ENCODE measurements at regions not wholly inside any gene's neighbourhood (a gene's known extent, or its start where the extent isn't known, plus 50 kb on each side); places are given as distances from the start of the nearest gene placed in this dataset.

GRCh38 chr6:120553353-120553752, 780.9 kb downstream of the TBC1D32 start (continued):
- TF ChIP-seq POLR2AphosphoS5 (IDR thresholded peaks at IDR 0.05; ENCODE audit: low read depth) = no peak
- TF ChIP-seq EZH2 (IDR thresholded peaks at IDR 0.05; ENCODE audit: low read depth, unreplicated experiment) = no peak
- TF ChIP-seq ZNF114 (CRISPR knock-in tag; IDR thresholded peaks at IDR 0.05) = no peak
- no peak for TF ChIP-seq CTCF (conservative IDR thresholded peaks at IDR 0.05; ENCODE audit: low read depth in 2 of 2)
- TF ChIP-seq NANOG (IDR thresholded peaks at IDR 0.05; ENCODE audit: borderline replicate concordance) = no peak

- Histone ChIP-seq H3F3A (replicated peaks; ENCODE audit: low read depth) (no peaks in the 10 kb centered on the region), H4K20me1 (replicated peaks; ENCODE audit: insufficient read depth) (no peaks in the 10 kb centered on the region), H2AFZ (no peak overlapping the region), H3K4me2 (no peak overlapping the region), H3K27me3 (ENCODE audit: insufficient read depth) (no peaks in the 10 kb centered on the region), H3K9me2 (ENCODE audit: insufficient read depth) (no peaks in the 10 kb centered on the region), H3K79me2 (replicated peaks; ENCODE audit: insufficient read depth) (no peaks in the 10 kb centered on the region), H3K27ac (ENCODE audit: low read depth) (no peak overlapping the region), H3K36me3 (ENCODE audit: insufficient read depth) (no peaks in the 10 kb centered on the region), H3K4me1 (ENCODE audit: insufficient read depth) (no peaks in the 10 kb centered on the region), H3K4me3 (no peak overlapping the region)
- Mint-ChIP-seq H3K4me1 (no peaks in the 10 kb centered on the region), H3K27ac (no peak overlapping the region), H3K27me3 (ENCODE audit: insufficient read depth, low read depth, poor library complexity) (no peaks in the 10 kb centered on the region), H3K4me3 (no peak overlapping the region), H3K9me3 (no peaks in the 10 kb centered on the region), H3K36me3 (ENCODE audit: low read depth) (no peaks in the 10 kb centered on the region)
- no peak for ATAC-seq
- no peak for DNase-seq (ENCODE audit: low spot score)
- TF ChIP-seq ZNF114 (CRISPR knock-in tag; IDR thresholded peaks at IDR 0.05) (no peak), CREB1 (CRISPR knock-in tag; IDR thresholded peaks at IDR 0.05; ENCODE audit: low read depth) (no peak), NANOG (IDR thresholded peaks at IDR 0.05; ENCODE audit: borderline replicate concordance) (no peak), ETS1 (IDR thresholded peaks at IDR 0.05) (no peak), EZH2phosphoT487 (IDR thresholded peaks at IDR 0.05; ENCODE audit: unreplicated experiment) (no peak), CTCF (conservative IDR thresholded peaks at IDR 0.05; ENCODE audit: low read depth in 2 of 2) (no peak), REST (IDR thresholded peaks at IDR 0.05; ENCODE audit: unreplicated experiment) (no peak), JUNB (IDR thresholded peaks at IDR 0.05; ENCODE audit: unreplicated experiment) (no peak)
Measured at GRCh38 chr6:120545353-120545752, 788.9 kb downstream of the TBC1D32 start.
